ENCODE measurements at regions not wholly inside any gene's neighbourhood (a gene's known extent, or its start where the extent isn't known, plus 50 kb on each side); places are given as distances from the start of the nearest gene placed in this dataset.
A peak's percentile ranks its signal among the peaks of the same experiment; 100 is the strongest.

- H3K4me1 ChIP-seq (ENCODE audit: control insufficient read depth, insufficient read depth, low read length), result peaks cover 11% of the 10 kb centered on the region
- no peaks in the 10 kb centered on the region for H3K27me3 ChIP-seq (ENCODE audit: control insufficient read depth, insufficient read depth, low read length)
- H3K36me3 ChIP-seq (ENCODE audit: control insufficient read depth, insufficient read depth, low read length), result no peaks in the 10 kb centered on the region
- H3K27ac ChIP-seq (ENCODE audit: low read depth, low read length), result peak overlapping the region; percentile 81
- H3K4me3 ChIP-seq (ENCODE audit: low read depth, low read length), result peak overlapping the region; percentile 49
- H3K9me3 ChIP-seq (ENCODE audit: control insufficient read depth, insufficient read depth, low read length), result no peaks in the 10 kb centered on the region
- 5% methylated on average over 12 of the region's 17 CpGs for WGBS (ENCODE audit: insufficient coverage)
- DNase-seq (ENCODE audit: low read depth in 4 of 6, low spot score in 6 of 6), result peak in 3 of 6 donors; percentile 68 to 97 (median 85)
Observed at GRCh38 chr5:125199968-125200865, 453.8 kb upstream of the ZNF608 start.

- DNase-seq (ENCODE audit: low read depth in 4 of 6, low spot score in 6 of 6), result no peak
- H3K27ac ChIP-seq (ENCODE audit: low read depth, low read length), result peak overlapping the region; percentile 81
- H3K36me3 ChIP-seq (ENCODE audit: control insufficient read depth, insufficient read depth, low read length), result no peaks in the 10 kb centered on the region
- no peaks in the 10 kb centered on the region for H3K27me3 ChIP-seq (ENCODE audit: control insufficient read depth, insufficient read depth, low read length)
- peaks cover 11% of the 10 kb centered on the region for H3K4me1 ChIP-seq (ENCODE audit: control insufficient read depth, insufficient read depth, low read length)
- WGBS (ENCODE audit: insufficient coverage), result no CpG with 5 or more reads among the region's 5 CpGs
- H3K4me3 ChIP-seq (ENCODE audit: low read depth, low read length), result peak overlapping the region; percentile 49
- no peaks in the 10 kb centered on the region for H3K9me3 ChIP-seq (ENCODE audit: control insufficient read depth, insufficient read depth, low read length)
Observed at GRCh38 chr5:125200866-125201373, 454.5 kb upstream of the ZNF608 start.

GRCh38 chr5:125201446-125202052, 455.1 kb upstream of the ZNF608 start:
- H3K4me1 ChIP-seq (ENCODE audit: control insufficient read depth, insufficient read depth, low read length), result peaks cover 8% of the 10 kb centered on the region
- peak in 2 of 6 donors; percentile 60 to 83 for DNase-seq (ENCODE audit: low read depth in 4 of 6, low spot score in 6 of 6)
- no peak overlapping the region for H3K27ac ChIP-seq (ENCODE audit: low read depth, low read length)
- no peaks in the 10 kb centered on the region for H3K36me3 ChIP-seq (ENCODE audit: control insufficient read depth, insufficient read depth, low read length)
- H3K4me3 ChIP-seq (ENCODE audit: low read depth, low read length), result no peak overlapping the region
- WGBS (ENCODE audit: insufficient coverage), result 73% methylated on average over 2 of the region's 3 CpGs
- H3K27me3 ChIP-seq (ENCODE audit: control insufficient read depth, insufficient read depth, low read length), result no peaks in the 10 kb centered on the region
- H3K9me3 ChIP-seq (ENCODE audit: control insufficient read depth, insufficient read depth, low read length), result no peaks in the 10 kb centered on the region

DNA sequence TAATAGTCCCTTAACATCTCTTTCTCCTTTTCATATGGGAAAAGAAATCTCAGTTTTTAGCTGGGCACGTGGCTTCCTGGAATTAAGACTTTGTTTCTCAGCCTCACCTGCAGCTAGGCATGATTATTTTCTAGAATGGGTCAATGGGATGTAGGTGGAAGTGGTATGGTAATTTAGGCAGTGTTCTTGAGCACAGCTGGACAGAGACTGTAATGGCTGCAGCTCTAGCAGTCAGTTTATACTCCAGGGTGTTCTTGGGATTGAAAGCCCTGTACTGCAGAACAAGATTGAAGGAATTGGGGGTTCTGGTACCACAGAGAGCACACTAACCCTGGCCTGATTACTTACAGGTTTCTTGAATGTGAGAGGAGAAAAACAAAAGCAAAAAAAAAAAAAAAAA, 455.9 kb upstream of the ZNF608 start:
- H3K27me3 ChIP-seq (ENCODE audit: control insufficient read depth, insufficient read depth, low read length), result no peaks in the 10 kb centered on the region
- DNase-seq (ENCODE audit: low read depth in 4 of 6, low spot score in 6 of 6), result no peak
- WGBS (ENCODE audit: insufficient coverage), result 60% methylated on average over 1 of the region's 1 CpG
- no peaks in the 10 kb centered on the region for H3K36me3 ChIP-seq (ENCODE audit: control insufficient read depth, insufficient read depth, low read length)
- H3K4me1 ChIP-seq (ENCODE audit: control insufficient read depth, insufficient read depth, low read length), result peaks cover 7% of the 10 kb centered on the region
- H3K4me3 ChIP-seq (ENCODE audit: low read depth, low read length), result no peak overlapping the region
- no peak overlapping the region for H3K27ac ChIP-seq (ENCODE audit: low read depth, low read length)
- H3K9me3 ChIP-seq (ENCODE audit: control insufficient read depth, insufficient read depth, low read length), result no peaks in the 10 kb centered on the region

GRCh38 chr5:125202871-125203438, 456.5 kb upstream of the ZNF608 start:
- H3K9me3 ChIP-seq (ENCODE audit: control insufficient read depth, insufficient read depth, low read length), result no peaks in the 10 kb centered on the region
- no peak overlapping the region for H3K27ac ChIP-seq (ENCODE audit: low read depth, low read length)
- no peak for DNase-seq (ENCODE audit: low read depth in 4 of 6, low spot score in 6 of 6)

DNA sequence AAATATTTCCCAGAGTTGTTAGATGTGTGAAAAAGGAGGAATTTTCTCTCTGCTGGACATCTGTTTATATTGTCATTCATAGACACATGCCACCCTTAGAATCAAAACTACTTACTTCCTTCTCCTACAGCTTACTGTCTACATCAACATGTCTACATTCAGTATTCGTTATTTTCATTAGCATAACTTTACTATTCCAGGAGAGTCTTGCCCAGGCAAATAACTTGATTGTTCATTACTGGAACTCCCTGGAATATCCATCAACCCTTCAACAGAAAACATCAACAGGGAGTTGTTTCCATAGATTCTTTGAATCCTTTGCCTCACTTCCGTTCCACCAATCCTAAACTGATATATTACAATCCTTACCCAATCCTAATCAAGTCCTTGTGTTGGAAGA, 457.5 kb upstream of the ZNF608 start:
- Histone ChIP-seq H3K27ac (ENCODE audit: low read depth, low read length) (no peak overlapping the region), H3K4me1 (ENCODE audit: control insufficient read depth, insufficient read depth, low read length) (peaks cover 7% of the 10 kb centered on the region), H3K36me3 (ENCODE audit: control insufficient read depth, insufficient read depth, low read length) (no peaks in the 10 kb centered on the region), H3K9me3 (ENCODE audit: control insufficient read depth, insufficient read depth, low read length) (no peaks in the 10 kb centered on the region), H3K27me3 (ENCODE audit: control insufficient read depth, insufficient read depth, low read length) (no peaks in the 10 kb centered on the region), H3K4me3 (ENCODE audit: low read depth, low read length) (no peak overlapping the region)
- DNase-seq (ENCODE audit: low read depth in 4 of 6, low spot score in 6 of 6), result no peak
- WGBS (ENCODE audit: insufficient coverage), result 100% methylated on average over 1 of the region's 2 CpGs

More at GRCh38 chr5:125202871-125203438, 456.5 kb upstream of the ZNF608 start:
- H3K27me3 ChIP-seq (ENCODE audit: control insufficient read depth, insufficient read depth, low read length), result no peaks in the 10 kb centered on the region
- no peaks in the 10 kb centered on the region for H3K36me3 ChIP-seq (ENCODE audit: control insufficient read depth, insufficient read depth, low read length)
- H3K4me3 ChIP-seq (ENCODE audit: low read depth, low read length), result no peak overlapping the region
- 90% methylated on average over 1 of the region's 2 CpGs for WGBS (ENCODE audit: insufficient coverage)
- peaks cover 7% of the 10 kb centered on the region for H3K4me1 ChIP-seq (ENCODE audit: control insufficient read depth, insufficient read depth, low read length)

- Histone ChIP-seq H3K27me3 (ENCODE audit: control insufficient read depth, insufficient read depth, low read length) (no peaks in the 10 kb centered on the region), H3K4me1 (ENCODE audit: control insufficient read depth, insufficient read depth, low read length) (peaks cover 1% of the 10 kb centered on the region), H3K4me3 (ENCODE audit: low read depth, low read length) (no peak overlapping the region), H3K27ac (ENCODE audit: low read depth, low read length) (no peak overlapping the region), H3K36me3 (ENCODE audit: control insufficient read depth, insufficient read depth, low read length) (no peaks in the 10 kb centered on the region), H3K9me3 (ENCODE audit: control insufficient read depth, insufficient read depth, low read length) (no peaks in the 10 kb centered on the region)
- 77% methylated on average over 2 of the region's 6 CpGs for WGBS (ENCODE audit: insufficient coverage)
- DNase-seq (ENCODE audit: low read depth in 4 of 6, low spot score in 6 of 6), result no peak
Observed at GRCh38 chr5:125205601-125206225, 459.3 kb upstream of the ZNF608 start.

DNA sequence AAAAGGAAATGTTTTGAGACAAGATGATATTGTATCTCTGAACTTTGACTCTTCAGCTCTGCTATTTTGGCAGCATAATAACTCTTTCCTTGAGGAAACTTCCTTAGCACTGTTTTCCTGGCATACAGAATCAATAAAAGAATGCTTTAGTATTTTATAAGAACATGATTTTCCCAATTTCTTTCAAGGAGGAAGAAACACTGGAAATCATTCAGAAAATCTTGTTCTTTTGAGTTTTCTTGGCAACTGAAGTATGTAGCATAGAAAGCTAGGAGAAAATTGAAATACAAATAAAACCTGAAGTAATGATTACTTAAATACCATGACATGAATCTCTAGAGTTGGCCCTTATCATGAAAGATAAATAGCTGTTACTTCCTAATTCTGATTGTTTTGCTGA, 461.4 kb upstream of the ZNF608 start:
- H3K36me3 ChIP-seq (ENCODE audit: control insufficient read depth, insufficient read depth, low read length), result no peaks in the 10 kb centered on the region
- H3K9me3 ChIP-seq (ENCODE audit: control insufficient read depth, insufficient read depth, low read length), result no peaks in the 10 kb centered on the region

GRCh38 chr5:125209650-125210049, 463.2 kb upstream of the ZNF608 start:
- DNase-seq (ENCODE audit: low read depth in 4 of 6, low spot score in 6 of 6), result no peak
- no peak overlapping the region for H3K27ac ChIP-seq (ENCODE audit: low read depth, low read length)
- 81% methylated on average over 2 of the region's 2 CpGs for WGBS (ENCODE audit: insufficient coverage)

More for the DNA sequence above, 461.4 kb upstream of the ZNF608 start:
- no peak overlapping the region for H3K27ac ChIP-seq (ENCODE audit: low read depth, low read length)
- H3K27me3 ChIP-seq (ENCODE audit: control insufficient read depth, insufficient read depth, low read length), result no peaks in the 10 kb centered on the region
- no peak overlapping the region for H3K4me3 ChIP-seq (ENCODE audit: low read depth, low read length)
- no peaks in the 10 kb centered on the region for H3K4me1 ChIP-seq (ENCODE audit: control insufficient read depth, insufficient read depth, low read length)
- DNase-seq (ENCODE audit: low read depth in 4 of 6, low spot score in 6 of 6), result no peak

More at GRCh38 chr5:125209650-125210049, 463.2 kb upstream of the ZNF608 start:
- no peaks in the 10 kb centered on the region for H3K9me3 ChIP-seq (ENCODE audit: control insufficient read depth, insufficient read depth, low read length)
- H3K4me1 ChIP-seq (ENCODE audit: control insufficient read depth, insufficient read depth, low read length), result no peaks in the 10 kb centered on the region
- no peaks in the 10 kb centered on the region for H3K27me3 ChIP-seq (ENCODE audit: control insufficient read depth, insufficient read depth, low read length)
- no peaks in the 10 kb centered on the region for H3K36me3 ChIP-seq (ENCODE audit: control insufficient read depth, insufficient read depth, low read length)
- no peak overlapping the region for H3K4me3 ChIP-seq (ENCODE audit: low read depth, low read length)
